CD14-positive monocyte (primary cell): ENCODE measurements at regions not wholly inside any gene's neighbourhood (a gene's known extent, or its start where the extent isn't known, plus 50 kb on each side); places are given as distances from the start of the nearest gene placed in this dataset.
"Not testable (repeated sequence)": the region's sequence is repeated elsewhere in the genome, so short reads cannot be mapped to it uniquely, and the experiment has no call there.

ENCODE experiments used
- DNase-seq, 3 donors: peaks; one replicate each; pipeline ENCODE4 v3.0.0-alpha.2; 2011 to 2022
- H2AFZ ChIP-seq: 2 replicates; pipeline ENCODE4 v1.6.0; 2012; ENCODE audit warnings: mild to moderate bottlenecking, low read depth, low read length, inconsistent platforms; ENCODE audit not compliant: insufficient read depth, poor library complexity, severe bottlenecking
- H3K27ac ChIP-seq, 2 donors: 1 replicate in 1 of 2; 2 replicates in 1 of 2; pipeline ENCODE4 v1.5.1; 2012 to 2013; ENCODE audit warnings: low read length in 2 of 2, control low read depth in 1 of 2, inconsistent platforms in 1 of 2, low read depth in 1 of 2, mild to moderate bottlenecking in 1 of 2
- H3K27me3 ChIP-seq, 2 donors: one replicate each; pipeline versions ENCODE4 v1.6.0 to v1.6.1; 2011 to 2013; ENCODE audit warnings: low read length in 2 of 2; ENCODE audit not compliant: control insufficient read depth in 2 of 2, insufficient read depth in 2 of 2
- H3K36me3 ChIP-seq, 2 donors: replicated peaks in 1 of 2; 1 replicate in 1 of 2; 2 replicates in 1 of 2; pipeline versions ENCODE4 v1.5.1 to v1.6.1; 2012 to 2013; ENCODE audit warnings: low read length in 2 of 2, control low read depth in 1 of 2, inconsistent platforms in 1 of 2, mild to moderate bottlenecking in 1 of 2; ENCODE audit not compliant: insufficient read depth in 2 of 2, control insufficient read depth in 1 of 2
- H3K4me1 ChIP-seq, 2 donors: 1 replicate in 1 of 2; 2 replicates in 1 of 2; pipeline versions ENCODE4 v1.5.1 to v1.6.1; 2012 to 2013; ENCODE audit warnings: low read length in 2 of 2, control low read depth in 1 of 2, inconsistent platforms in 1 of 2, mild to moderate bottlenecking in 1 of 2, moderate library complexity in 1 of 2; ENCODE audit not compliant: insufficient read depth in 2 of 2, control insufficient read depth in 1 of 2
- H3K4me2 ChIP-seq: replicated peaks from 2 replicates; pipeline ENCODE3; 2012; ENCODE audit warnings: low read length, moderate library complexity, mild to moderate bottlenecking; ENCODE audit not compliant: poor library complexity, severe bottlenecking; ENCODE audit errors: extremely low read depth
- H3K4me3 ChIP-seq, 3 experiments: fragments of 200-600 bp in 1 of 3; sonication (generic) in 1 of 3; replicated peaks in 1 of 3; 1 replicate in 2 of 3; 2 replicates in 1 of 3; pipeline ENCODE4 v1.5.1; 2011 to 2013; ENCODE audit warnings: low read length in 3 of 3, mild to moderate bottlenecking in 3 of 3, control low read depth in 2 of 3, low read depth in 2 of 3, inconsistent platforms in 1 of 3, moderate library complexity in 1 of 3
- H3K79me2 ChIP-seq: 2 replicates; pipeline ENCODE4 v1.6.0; 2012; ENCODE audit warnings: mild to moderate bottlenecking, control low read depth, inconsistent platforms, low read length, moderate library complexity; ENCODE audit not compliant: insufficient read depth
- H3K9ac ChIP-seq: 2 replicates; pipeline ENCODE4 v1.6.0; 2017; ENCODE audit warnings: low read length, mild to moderate bottlenecking; ENCODE audit not compliant: insufficient read depth, poor library complexity, severe bottlenecking
- H3K9me3 ChIP-seq, 2 donors: replicated peaks in 1 of 2; 1 replicate in 1 of 2; 2 replicates in 1 of 2; pipeline versions ENCODE4 v1.5.1 to v1.6.1; 2012 to 2013; ENCODE audit warnings: low read length in 2 of 2, control low read depth in 1 of 2; ENCODE audit not compliant: control insufficient read depth in 1 of 2, insufficient read depth in 1 of 2
- H4K20me1 ChIP-seq: 2 replicates; pipeline ENCODE4 v1.6.0; 2012; ENCODE audit warnings: mild to moderate bottlenecking, low read length, control low read depth, moderate library complexity; ENCODE audit not compliant: insufficient read depth
- H3K27ac Mint-ChIP-seq, 7 donors: one replicate each; pipeline ENCODE4 v1.8.0; 2020; ENCODE audit warnings: mild to moderate bottlenecking in 7 of 7, mixed read lengths in 7 of 7, moderate library complexity in 6 of 7, inconsistent platforms in 2 of 7
- H3K27me3 Mint-ChIP-seq, 3 donors: one replicate each; pipeline ENCODE4 v1.8.0; 2021 to 2022; ENCODE audit warnings: low read depth in 3 of 3, mild to moderate bottlenecking in 3 of 3, mixed read lengths in 3 of 3, moderate library complexity in 3 of 3, inconsistent platforms in 1 of 3
- H3K36me3 Mint-ChIP-seq, 2 donors: one replicate each; pipeline ENCODE4 v1.8.0; 2020; ENCODE audit warnings: mixed read lengths in 2 of 2, inconsistent platforms in 1 of 2, mild to moderate bottlenecking in 1 of 2
- H3K4me1 Mint-ChIP-seq: one replicate; pipeline ENCODE4 v1.8.0; 2020; ENCODE audit warnings: mild to moderate bottlenecking, mixed read lengths
- H3K4me3 Mint-ChIP-seq, 2 donors: one replicate each; pipeline ENCODE4 v1.8.0; 2020; ENCODE audit warnings: mild to moderate bottlenecking in 2 of 2, mixed read lengths in 2 of 2, moderate library complexity in 1 of 2
- H3K9me3 Mint-ChIP-seq, 7 donors: one replicate each; pipeline ENCODE4 v1.8.0; 2020 to 2022; ENCODE audit warnings: mixed read lengths in 7 of 7, mild to moderate bottlenecking in 6 of 7, moderate library complexity in 6 of 7, inconsistent platforms in 2 of 7
- WGBS: methylation state at CpG from one replicate; pipeline ENCODE4 v1.1.5; 2013; ENCODE audit warnings: missing lambda C conversion rate; ENCODE audit not compliant: insufficient coverage; 5-methylcytosine and 5-hydroxymethylcytosine counted together
- intact Hi-C, 2 donors: fragments of 100-400 bp; cut with micrococcal nuclease; formaldehyde crosslinking; loops; one replicate each; pipeline versions ENCODE4 v1.15.0 to v1.15.1; 2023

DNA sequence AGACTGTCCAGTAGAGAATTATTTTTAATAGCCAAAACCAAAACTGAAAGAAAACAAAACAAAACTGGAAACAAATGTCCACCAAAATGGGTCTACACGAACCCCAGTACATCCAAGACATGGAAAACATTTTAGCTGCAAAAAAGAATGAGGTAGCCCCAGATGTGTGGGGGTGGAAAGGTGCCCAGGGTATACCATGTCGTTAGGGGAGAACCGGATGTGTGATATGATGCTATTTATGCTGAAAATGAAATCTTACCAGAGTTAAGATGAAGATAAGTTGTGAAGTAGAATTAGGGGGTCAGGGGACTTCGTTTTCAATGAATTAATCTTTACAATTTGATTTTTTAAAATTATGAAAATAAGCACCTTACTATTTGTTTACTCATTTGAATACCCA lies 72.2 kb downstream of the PROP1 start:
- intact Hi-C loops, H3K27ac ChIP-seq, H3K9ac ChIP-seq, H3K36me3 Mint-ChIP-seq, H3K36me3 ChIP-seq, H2AFZ ChIP-seq, H3K27me3 ChIP-seq, H4K20me1 ChIP-seq, H3K4me2 ChIP-seq, H3K9me3 Mint-ChIP-seq, DNase-seq, H3K4me1 Mint-ChIP-seq, H3K4me3 Mint-ChIP-seq, H3K9me3 ChIP-seq, H3K27me3 Mint-ChIP-seq, H3K4me1 ChIP-seq, H3K27ac Mint-ChIP-seq, H3K4me3 ChIP-seq, H3K79me2 ChIP-seq: not testable (repeated sequence)
- no CpG with 5 or more reads among the region's 4 CpGs for WGBS

DNA sequence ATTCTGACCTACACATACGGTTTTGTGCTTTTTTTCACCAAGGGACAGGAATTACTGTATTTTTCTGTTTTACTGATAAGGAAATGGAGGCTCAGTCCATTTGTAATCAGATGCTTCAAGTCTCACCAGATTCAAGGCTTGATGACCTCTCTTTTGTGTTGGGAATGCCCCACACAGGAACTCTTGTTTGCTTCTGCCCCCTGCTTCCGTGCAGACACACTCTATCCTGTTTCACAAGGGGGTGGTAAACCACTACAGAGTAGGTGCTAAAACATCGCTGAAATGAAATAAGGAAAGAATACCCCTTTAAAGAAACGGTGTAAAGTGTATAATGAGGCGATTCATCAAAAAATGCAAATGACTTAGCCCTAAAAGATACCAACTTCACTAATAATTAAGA lies 72.9 kb downstream of the PROP1 start:
- H3K79me2 ChIP-seq, H3K4me3 Mint-ChIP-seq, H4K20me1 ChIP-seq, H3K27me3 ChIP-seq, H3K36me3 Mint-ChIP-seq, H3K9me3 ChIP-seq, H3K4me1 Mint-ChIP-seq, H3K9ac ChIP-seq, H3K27me3 Mint-ChIP-seq, H3K4me3 ChIP-seq, intact Hi-C loops, DNase-seq, H3K27ac ChIP-seq, H3K9me3 Mint-ChIP-seq, H3K4me1 ChIP-seq, H3K36me3 ChIP-seq, H3K4me2 ChIP-seq, H2AFZ ChIP-seq: not testable (repeated sequence)
- no CpG with 5 or more reads among the region's 5 CpGs for WGBS
- H3K27ac Mint-ChIP-seq: peak overlapping the region in 1 of 7 donors; percentile 41

GRCh38 chr5:177909261-177909660 lies 86.8 kb downstream of the PROP1 start:
- H3K79me2 ChIP-seq, H4K20me1 ChIP-seq, H3K4me1 ChIP-seq, DNase-seq, H3K4me3 Mint-ChIP-seq, H3K36me3 ChIP-seq, H3K36me3 Mint-ChIP-seq, H2AFZ ChIP-seq, H3K27me3 Mint-ChIP-seq, H3K4me3 ChIP-seq, H3K4me2 ChIP-seq, H3K27me3 ChIP-seq, H3K27ac ChIP-seq, H3K27ac Mint-ChIP-seq, H3K9ac ChIP-seq, intact Hi-C loops, H3K9me3 ChIP-seq, H3K4me1 Mint-ChIP-seq, H3K9me3 Mint-ChIP-seq: not testable (repeated sequence)
- WGBS: no CpG with 5 or more reads among the region's 2 CpGs

DNA sequence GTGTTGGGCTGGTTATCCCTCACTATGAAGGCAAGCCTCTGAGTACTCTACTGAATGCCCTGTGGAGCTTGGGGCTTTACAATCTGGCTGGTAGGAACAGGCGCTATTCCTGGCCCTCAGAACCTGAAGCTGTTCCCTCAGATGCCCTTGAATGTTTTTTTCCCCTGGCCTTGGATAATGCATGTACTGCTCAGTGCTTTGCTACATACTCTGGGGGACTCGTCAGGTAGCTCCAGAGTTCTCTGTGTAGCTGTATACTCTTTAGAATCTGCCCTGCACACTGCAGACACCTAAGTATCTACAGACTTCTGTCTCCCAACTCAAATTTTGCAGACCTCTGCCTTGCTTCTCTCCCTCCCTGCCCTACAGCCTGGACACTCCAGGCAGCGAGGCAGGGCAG lies 93.2 kb downstream of the PROP1 start:
- H4K20me1 ChIP-seq, H2AFZ ChIP-seq, H3K36me3 Mint-ChIP-seq, DNase-seq, H3K4me3 ChIP-seq, H3K27me3 Mint-ChIP-seq, H3K27me3 ChIP-seq, H3K27ac Mint-ChIP-seq, H3K4me1 ChIP-seq, H3K4me1 Mint-ChIP-seq, H3K79me2 ChIP-seq, H3K27ac ChIP-seq, H3K4me2 ChIP-seq, H3K9me3 ChIP-seq, H3K9me3 Mint-ChIP-seq, H3K4me3 Mint-ChIP-seq, H3K9ac ChIP-seq, H3K36me3 ChIP-seq, intact Hi-C loops: not testable (repeated sequence)
- WGBS: no CpG with 5 or more reads among the region's 3 CpGs

DNA sequence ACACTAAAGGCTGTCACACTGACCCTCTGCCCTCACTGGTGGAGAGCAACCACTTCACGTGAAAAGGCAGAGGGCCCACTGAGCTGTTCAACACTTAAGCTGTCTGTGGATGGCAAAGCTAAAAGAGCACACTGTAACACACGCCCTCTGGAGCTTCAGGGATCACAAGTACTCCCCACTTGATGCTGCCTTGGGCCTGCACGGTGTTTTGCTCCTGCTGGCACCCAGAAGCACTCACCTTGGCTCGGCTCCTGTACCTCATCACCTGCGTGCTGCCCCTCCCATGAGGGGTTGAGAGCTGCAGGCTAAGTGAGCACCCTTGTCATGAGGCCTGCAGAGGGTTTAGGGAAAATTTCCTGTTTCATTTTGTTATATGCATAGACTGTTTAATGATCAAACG lies 96.0 kb downstream of the PROP1 start:
- DNase-seq, H3K9me3 Mint-ChIP-seq, H3K4me2 ChIP-seq, H4K20me1 ChIP-seq, H3K27me3 ChIP-seq, H3K4me3 ChIP-seq, H2AFZ ChIP-seq, H3K36me3 Mint-ChIP-seq, H3K4me1 ChIP-seq, H3K27ac ChIP-seq, H3K4me1 Mint-ChIP-seq, H3K36me3 ChIP-seq, intact Hi-C loops, H3K9me3 ChIP-seq, H3K27me3 Mint-ChIP-seq, H3K27ac Mint-ChIP-seq, H3K79me2 ChIP-seq, H3K4me3 Mint-ChIP-seq, H3K9ac ChIP-seq: not testable (repeated sequence)
- 100% methylated on average over 1 of the region's 6 CpGs for WGBS
